Prostate gland (tissue), 2 donors: ENCODE measurements at regions not wholly inside any gene's neighbourhood (a gene's known extent, or its start where the extent isn't known, plus 50 kb on each side); places are given as distances from the start of the nearest gene placed in this dataset.

ENCODE experiments used
- DNase-seq: peaks from one replicate; pipeline ENCODE4 v3.0.0-alpha.2; 2019; ENCODE audit warnings: low spot score
- H3K27ac ChIP-seq, 2 donors: fragments of 200-600 bp; sonication (generic); 2 replicates each; pipeline ENCODE4 v1.5.1; 2017 to 2019
- H3K27me3 ChIP-seq: fragments of 200-600 bp; sonication (generic); replicated peaks from 2 replicates; pipeline ENCODE4 v1.5.1; 2019; ENCODE audit not compliant: insufficient read depth
- H3K36me3 ChIP-seq, 2 donors: fragments of 200-600 bp; sonication (generic); 1 replicate in 1 of 2; 2 replicates in 1 of 2; pipeline versions ENCODE4 v1.5.1 to v1.8.1; 2017 to 2019
- H3K4me1 ChIP-seq: fragments of 200-600 bp; sonication (generic); replicated peaks from 2 replicates; pipeline ENCODE4 v1.5.1; 2019
- H3K4me3 ChIP-seq, 2 donors: fragments of 200-600 bp; sonication (generic); 2 replicates each; pipeline ENCODE4 v1.5.1; 2017 to 2019
- H3K9me3 ChIP-seq: fragments of 200-600 bp; sonication (generic); 2 replicates; pipeline ENCODE4 v1.5.1; 2017
- POLR2A ChIP-seq: fragments of 450-650 bp; IDR thresholded peaks from one replicate; pipeline ENCODE4 v1.6.1; 2016; ENCODE audit warnings: antibody characterized with exemption, mild to moderate bottlenecking
- POLR2AphosphoS5 ChIP-seq: sonication (generic); formaldehyde crosslinking; IDR thresholded peaks from one replicate; pipeline ENCODE4 v1.6.1; 2017; ENCODE audit warnings: antibody characterized with exemption
- WGBS: methylation state at CpG from one replicate; pipeline ENCODE4 v1.1.5; 2018; 5-methylcytosine and 5-hydroxymethylcytosine counted together
- intact Hi-C: fragments of 100-400 bp; cut with DNase I; formaldehyde crosslinking; loops from one replicate; pipeline ENCODE4 v1.14.2; 2022
- TF ChIP-seq, protein P1 (sequence below), 4 experiments: fragments of 200-600 bp in 2 of 4; fragments of 450-650 bp in 2 of 4; sonication (generic) in 2 of 4; IDR thresholded peaks; 1 replicate in 3 of 4; 2 replicates in 1 of 4; pipeline ENCODE4 v1.5.1; 2016 to 2019; ENCODE audit warnings: antibody characterized with exemption in 4 of 4, mild to moderate bottlenecking in 2 of 4, moderate library complexity in 2 of 4

DNA sequence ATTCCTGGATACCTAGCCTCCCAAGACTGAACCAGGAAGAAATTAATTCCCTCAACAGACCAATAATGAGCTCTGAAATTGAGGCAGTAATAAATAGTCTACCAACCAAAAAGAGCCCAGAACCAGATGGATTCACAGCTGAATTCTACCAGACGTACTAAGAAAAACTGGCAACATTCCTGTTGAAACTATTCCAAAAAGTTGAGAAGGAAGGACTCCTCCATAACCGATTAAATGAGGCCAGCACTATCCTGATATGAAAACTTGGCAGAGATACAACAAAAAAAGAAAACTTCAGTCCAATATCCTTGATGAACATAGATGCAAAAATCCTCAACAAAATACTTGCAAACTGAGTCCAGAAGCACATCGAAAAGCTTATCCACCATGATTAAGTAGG lies 392.5 kb upstream of the GRAMD2B start:
- no peak overlapping the region for H3K4me3 ChIP-seq
- no peak for DNase-seq
- H3K27ac ChIP-seq = no peak overlapping the region
- no peaks in the 10 kb centered on the region for H3K36me3 ChIP-seq
- H3K9me3 ChIP-seq = no peaks in the 10 kb centered on the region
- intact Hi-C loops = no loop called here
- no peaks in the 10 kb centered on the region for H3K4me1 ChIP-seq
- H3K27me3 ChIP-seq = no peaks in the 10 kb centered on the region
- 63% methylated on average over 3 of the region's 3 CpGs for WGBS
- TF ChIP-seq POLR2AphosphoS5 (no peak), POLR2A (no peak)
- TF ChIP-seq, protein P1, sequence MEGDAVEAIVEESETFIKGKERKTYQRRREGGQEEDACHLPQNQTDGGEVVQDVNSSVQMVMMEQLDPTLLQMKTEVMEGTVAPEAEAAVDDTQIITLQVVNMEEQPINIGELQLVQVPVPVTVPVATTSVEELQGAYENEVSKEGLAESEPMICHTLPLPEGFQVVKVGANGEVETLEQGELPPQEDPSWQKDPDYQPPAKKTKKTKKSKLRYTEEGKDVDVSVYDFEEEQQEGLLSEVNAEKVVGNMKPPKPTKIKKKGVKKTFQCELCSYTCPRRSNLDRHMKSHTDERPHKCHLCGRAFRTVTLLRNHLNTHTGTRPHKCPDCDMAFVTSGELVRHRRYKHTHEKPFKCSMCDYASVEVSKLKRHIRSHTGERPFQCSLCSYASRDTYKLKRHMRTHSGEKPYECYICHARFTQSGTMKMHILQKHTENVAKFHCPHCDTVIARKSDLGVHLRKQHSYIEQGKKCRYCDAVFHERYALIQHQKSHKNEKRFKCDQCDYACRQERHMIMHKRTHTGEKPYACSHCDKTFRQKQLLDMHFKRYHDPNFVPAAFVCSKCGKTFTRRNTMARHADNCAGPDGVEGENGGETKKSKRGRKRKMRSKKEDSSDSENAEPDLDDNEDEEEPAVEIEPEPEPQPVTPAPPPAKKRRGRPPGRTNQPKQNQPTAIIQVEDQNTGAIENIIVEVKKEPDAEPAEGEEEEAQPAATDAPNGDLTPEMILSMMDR (IDR thresholded peaks at IDR 0.05) = no peak

DNA sequence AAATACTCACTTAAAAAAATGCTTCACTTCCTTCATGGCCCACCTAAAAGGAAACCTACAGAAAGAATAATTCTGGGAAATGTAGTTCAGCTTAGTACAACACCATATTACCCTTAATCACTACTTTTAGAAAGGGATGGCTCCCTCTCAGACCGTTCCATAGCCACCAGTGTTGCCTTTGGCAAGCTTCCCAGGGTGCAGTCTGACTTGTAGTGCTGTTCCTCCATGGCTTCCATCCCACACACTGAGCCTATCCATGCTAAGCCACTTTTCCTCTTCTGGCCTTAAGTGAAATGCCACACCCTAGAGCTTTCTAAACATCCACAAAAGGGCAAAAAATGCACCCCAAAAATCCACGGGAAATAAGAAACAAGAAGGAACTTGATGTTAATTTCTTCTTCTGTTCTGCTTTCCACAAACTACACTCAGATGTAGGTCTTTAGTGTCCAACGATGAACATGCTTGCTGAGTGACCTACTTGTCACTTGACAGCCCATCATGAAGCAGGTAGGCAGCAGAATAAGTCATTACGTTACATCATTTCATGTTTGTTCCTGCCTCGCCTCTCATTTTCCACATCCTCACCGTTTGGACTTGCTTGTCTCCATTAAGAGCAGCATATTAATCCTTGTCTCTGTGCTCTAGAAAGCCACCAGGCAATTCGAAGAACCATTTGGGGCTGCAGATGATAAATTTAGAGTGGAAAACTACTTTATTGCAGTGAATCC lies 391.1 kb upstream of the GRAMD2B start:
- TF ChIP-seq POLR2A = no peak
- TF ChIP-seq, protein P1 (IDR thresholded peaks at IDR 0.05) = no peak
- no peak for TF ChIP-seq POLR2AphosphoS5
- H3K4me1 ChIP-seq = no peaks in the 10 kb centered on the region
- no peak for DNase-seq
- H3K36me3 ChIP-seq = no peaks in the 10 kb centered on the region
- no peak overlapping the region for H3K4me3 ChIP-seq
- H3K9me3 ChIP-seq = no peaks in the 10 kb centered on the region
- H3K27me3 ChIP-seq = no peaks in the 10 kb centered on the region
- intact Hi-C loops = no loop called here
- WGBS = 76% methylated on average over 7 of the region's 7 CpGs
- H3K27ac ChIP-seq = no peak overlapping the region

DNA sequence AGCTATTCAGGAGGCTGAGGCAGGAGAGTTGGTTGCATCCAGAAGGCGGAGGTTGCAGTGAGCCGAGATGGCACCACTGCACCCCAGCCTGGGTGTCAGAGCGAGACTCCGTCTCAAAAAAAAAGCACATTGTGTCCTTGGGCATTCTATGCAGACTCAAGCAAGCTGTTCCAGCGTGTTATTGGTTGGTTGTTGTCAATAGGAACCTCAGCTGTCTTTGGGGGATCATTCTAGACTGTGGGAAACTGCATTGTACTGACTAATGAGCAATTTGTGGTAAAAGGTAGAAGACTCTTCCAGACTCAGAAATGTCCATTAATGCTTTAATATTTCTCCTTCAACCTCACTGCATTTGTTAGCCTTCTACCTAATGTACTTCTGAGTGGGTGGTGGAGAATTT lies 379.5 kb upstream of the GRAMD2B start:
- H3K27me3 ChIP-seq = no peaks in the 10 kb centered on the region
- 87% methylated on average over 5 of the region's 5 CpGs for WGBS
- TF ChIP-seq POLR2AphosphoS5 (no peak), POLR2A (no peak)
- TF ChIP-seq, protein P1 (IDR thresholded peaks at IDR 0.05) = no peak

DNA sequence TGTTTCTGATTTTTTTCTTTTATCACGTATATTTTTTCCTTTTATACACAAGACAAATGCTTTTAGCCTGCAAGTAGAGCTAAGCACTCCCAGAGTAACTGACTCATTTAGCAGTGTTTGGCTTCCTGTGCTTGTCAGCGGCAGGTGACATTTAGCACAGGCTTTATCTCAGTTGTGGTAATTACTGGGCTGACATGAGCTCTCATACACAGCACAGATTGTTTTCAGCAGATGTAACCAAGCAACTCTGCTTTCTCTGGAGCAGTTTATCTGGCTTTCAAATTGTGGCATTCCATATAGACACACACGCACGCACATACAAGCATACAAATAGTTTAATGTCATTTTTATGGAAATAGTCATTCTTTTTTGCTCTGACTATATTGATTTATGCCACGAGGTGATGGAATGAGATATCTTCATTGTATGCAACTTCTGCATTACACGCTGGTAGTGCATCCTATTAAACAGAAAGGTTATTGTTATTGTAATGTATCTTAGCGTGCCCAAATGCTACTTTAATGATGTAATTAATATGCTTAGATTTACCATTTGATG lies 379.0 kb upstream of the GRAMD2B start:
- Histone ChIP-seq H3K4me3 (no peak overlapping the region), H3K36me3 (no peaks in the 10 kb centered on the region), H3K27me3 (no peaks in the 10 kb centered on the region), H3K9me3 (no peaks in the 10 kb centered on the region), H3K27ac (no peak overlapping the region), H3K4me1 (no peaks in the 10 kb centered on the region)
- TF ChIP-seq POLR2A (no peak), POLR2AphosphoS5 (no peak)
- TF ChIP-seq, protein P1 (IDR thresholded peaks at IDR 0.05) = no peak
- no peak for DNase-seq
- WGBS = 24% methylated on average over 7 of the region's 7 CpGs
- intact Hi-C loops = no loop called here

More for the DNA sequence above, 379.5 kb upstream of the GRAMD2B start:
- Histone ChIP-seq H3K4me3 (no peak overlapping the region), H3K9me3 (no peaks in the 10 kb centered on the region), H3K4me1 (no peaks in the 10 kb centered on the region), H3K36me3 (no peaks in the 10 kb centered on the region), H3K27ac (no peak overlapping the region)
- intact Hi-C loops = no loop called here
- DNase-seq = no peak
